Natural killer cell (primary cell): ENCODE measurements at regions not wholly inside any gene's neighbourhood (a gene's known extent, or its start where the extent isn't known, plus 50 kb on each side); places are given as distances from the start of the nearest gene placed in this dataset.

Experiments used
- ATAC-seq, 3 donors: fragments of 150-1000 bp in 2 of 3; fragments of 200-7000 bp in 1 of 3; cut with Tn5 transposase; 1 replicate in 1 of 3; 2 replicates in 2 of 3; pipeline ENCODE4 v1.10.0; 2021; ENCODE audit warnings: mild to moderate bottlenecking in 2 of 3, moderate library complexity in 2 of 3
- DNase-seq, 2 donors: peaks; one replicate each; pipeline versions ENCODE4 v3.0.0 to v3.0.0-alpha.2; 2013 to 2021; ENCODE audit warnings: mixed read lengths in 1 of 2
- H3K27ac ChIP-seq: one replicate; pipeline ENCODE4 v1.5.1; 2013; ENCODE audit warnings: mild to moderate bottlenecking, low read length
- H3K27me3 ChIP-seq: one replicate; pipeline ENCODE4 v1.6.1; 2013; ENCODE audit warnings: low read length; ENCODE audit not compliant: control insufficient read depth, insufficient read depth
- H3K36me3 ChIP-seq: one replicate; pipeline ENCODE4 v1.6.1; 2013; ENCODE audit warnings: low read length; ENCODE audit not compliant: control insufficient read depth, insufficient read depth
- H3K4me1 ChIP-seq: one replicate; pipeline ENCODE4 v1.6.1; 2013; ENCODE audit warnings: low read length; ENCODE audit not compliant: control insufficient read depth, insufficient read depth
- H3K4me3 ChIP-seq: one replicate; pipeline ENCODE4 v1.5.1; 2013; ENCODE audit warnings: low read length
- H3K9me3 ChIP-seq: one replicate; pipeline ENCODE4 v1.6.1; 2013; ENCODE audit warnings: low read length; ENCODE audit not compliant: control insufficient read depth, insufficient read depth
- H3K27ac Mint-ChIP-seq, 2 donors: one replicate each; pipeline ENCODE4 v1.8.0; 2022; ENCODE audit warnings: mild to moderate bottlenecking in 2 of 2, mixed read lengths in 2 of 2, moderate library complexity in 1 of 2
- H3K27me3 Mint-ChIP-seq, 2 donors: one replicate each; pipeline ENCODE4 v1.8.0; 2022; ENCODE audit warnings: low read depth in 2 of 2, mixed read lengths in 2 of 2
- H3K36me3 Mint-ChIP-seq: one replicate; pipeline ENCODE4 v1.8.0; 2022; ENCODE audit warnings: mixed read lengths
- H3K4me1 Mint-ChIP-seq, 2 donors: one replicate each; pipeline ENCODE4 v1.8.0; 2022; ENCODE audit warnings: mixed read lengths in 2 of 2
- H3K4me3 Mint-ChIP-seq: one replicate; pipeline ENCODE4 v1.8.0; 2022; ENCODE audit warnings: mild to moderate bottlenecking, moderate library complexity, mixed read lengths
- H3K9me3 Mint-ChIP-seq, 2 donors: one replicate each; pipeline ENCODE4 v1.8.0; 2022; ENCODE audit warnings: mixed read lengths in 2 of 2
- CTCF ChIP-seq: fragments of 200-600 bp; IDR thresholded peaks from one replicate; pipeline ENCODE4 v1.8.0; 2022; ENCODE audit warnings: antibody characterized with exemption
- WGBS: methylation state at CpG from one replicate; pipeline ENCODE4 v1.1.7; 2013; ENCODE audit warnings: missing lambda C conversion rate; ENCODE audit not compliant: insufficient coverage; 5-methylcytosine and 5-hydroxymethylcytosine counted together
- intact Hi-C: fragments of 100-400 bp; cut with micrococcal nuclease; formaldehyde crosslinking; loops from one replicate; pipeline ENCODE4 v1.14.2; 2022

DNA sequence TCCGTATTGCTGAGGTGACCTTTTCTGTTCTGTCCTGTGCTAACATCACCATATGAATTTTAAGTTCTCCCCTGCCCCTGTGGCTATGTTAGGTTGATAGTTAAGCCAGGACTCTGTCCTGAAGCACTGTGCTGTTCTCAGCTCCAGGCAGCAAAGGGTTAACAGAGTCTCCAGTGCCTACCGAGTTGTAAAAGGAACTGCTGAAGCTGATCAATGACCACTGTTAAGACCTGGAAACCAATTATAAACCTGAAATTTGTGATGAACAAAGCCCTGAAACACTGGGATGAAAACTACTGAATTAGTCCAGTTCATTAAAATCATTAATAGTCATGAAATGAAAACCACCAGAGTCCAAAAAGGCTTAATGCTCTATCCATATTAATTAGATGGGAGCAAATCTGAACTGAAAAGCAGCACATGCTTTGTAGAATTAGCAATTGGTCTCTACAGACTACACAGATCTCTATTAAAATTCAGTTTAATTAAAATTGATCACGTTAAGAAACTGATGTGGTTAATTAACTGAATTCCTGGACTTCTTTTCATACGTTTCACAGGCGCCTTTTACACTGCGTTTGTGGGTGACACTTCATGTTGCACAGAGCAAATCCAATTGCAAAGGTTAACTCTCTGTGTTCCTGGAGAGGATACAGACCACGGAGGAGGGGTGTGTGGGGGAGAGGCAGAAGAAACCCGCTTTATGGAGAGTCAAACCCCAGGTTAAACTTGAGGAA, 188.5 kb upstream of the MPPED2 start:
- H3K9me3 Mint-ChIP-seq = peaks cover 4 to 11% of the 10 kb centered on the region in 2 donors
- intact Hi-C loops = no loop called here
- 41% methylated on average over 7 of the region's 8 CpGs for WGBS

GRCh38 chr11:30772908-30773307, 186.8 kb upstream of the MPPED2 start:
- 53% methylated on average over 2 of the region's 4 CpGs for WGBS
- intact Hi-C loops = no loop called here
- Mint-ChIP-seq H3K9me3 (peaks cover 4 to 11% of the 10 kb centered on the region in 2 donors), H3K4me3 (no peak overlapping the region), H3K36me3 (no peaks in the 10 kb centered on the region), H3K4me1 (no peaks in the 10 kb centered on the region), H3K27ac (no peak overlapping the region), H3K27me3 (peaks cover 0 to 9% of the 10 kb centered on the region in 2 donors)
- H3K27me3 ChIP-seq = no peaks in the 10 kb centered on the region
- no peak for TF ChIP-seq CTCF
- DNase-seq (no peak), ATAC-seq (no peak)
- no peaks in the 10 kb centered on the region for H3K9me3 ChIP-seq
- no peak overlapping the region for H3K4me3 ChIP-seq
- H3K4me1 ChIP-seq = no peaks in the 10 kb centered on the region
- no peaks in the 10 kb centered on the region for H3K36me3 ChIP-seq
- H3K27ac ChIP-seq = no peak overlapping the region

More for the DNA sequence above, 188.5 kb upstream of the MPPED2 start:
- Mint-ChIP-seq H3K27ac (no peak overlapping the region), H3K4me3 (no peak overlapping the region), H3K4me1 (no peaks in the 10 kb centered on the region), H3K36me3 (no peaks in the 10 kb centered on the region), H3K27me3 (peaks cover 0 to 12% of the 10 kb centered on the region in 2 donors)
- Histone ChIP-seq H3K36me3 (no peaks in the 10 kb centered on the region), H3K9me3 (no peaks in the 10 kb centered on the region), H3K4me3 (no peak overlapping the region), H3K27ac (no peak overlapping the region), H3K4me1 (no peaks in the 10 kb centered on the region), H3K27me3 (no peaks in the 10 kb centered on the region)
- ATAC-seq (no peak), DNase-seq (no peak)
- no peak for TF ChIP-seq CTCF

- H3K27ac Mint-ChIP-seq = no peak overlapping the region
- no peaks in the 10 kb centered on the region for H3K27me3 ChIP-seq
- no peak overlapping the region for H3K4me3 Mint-ChIP-seq
- no peak for TF ChIP-seq CTCF
- H3K9me3 ChIP-seq = no peaks in the 10 kb centered on the region
- no peaks in the 10 kb centered on the region for H3K36me3 Mint-ChIP-seq
- no peak overlapping the region for H3K4me3 ChIP-seq
- 81% methylated on average over 3 of the region's 5 CpGs for WGBS
- no peak overlapping the region for H3K27ac ChIP-seq
- H3K4me1 ChIP-seq = no peaks in the 10 kb centered on the region
- ATAC-seq (no peak), DNase-seq (no peak)
- no peaks in the 10 kb centered on the region for H3K4me1 Mint-ChIP-seq
- intact Hi-C loops = no loop called here
- H3K9me3 Mint-ChIP-seq = peaks cover 2% of the 10 kb centered on the region in 2 donors
- H3K27me3 Mint-ChIP-seq = no peaks in the 10 kb centered on the region
- no peaks in the 10 kb centered on the region for H3K36me3 ChIP-seq
Observed at GRCh38 chr11:30763951-30764350, 177.8 kb upstream of the MPPED2 start.

- no peaks in the 10 kb centered on the region for H3K9me3 ChIP-seq
- H3K27me3 Mint-ChIP-seq = no peaks in the 10 kb centered on the region
- H3K27ac ChIP-seq = no peak overlapping the region
- no peaks in the 10 kb centered on the region for H3K36me3 ChIP-seq
- peaks cover 2% of the 10 kb centered on the region in 2 donors for H3K9me3 Mint-ChIP-seq
- no peaks in the 10 kb centered on the region for H3K4me1 ChIP-seq
- no peak overlapping the region for H3K27ac Mint-ChIP-seq
- DNase-seq (no peak), ATAC-seq (no peak)
- no peak overlapping the region for H3K4me3 Mint-ChIP-seq
- intact Hi-C loops = no loop called here
- 100% methylated on average over 1 of the region's 2 CpGs for WGBS
- H3K4me3 ChIP-seq = no peak overlapping the region
- H3K4me1 Mint-ChIP-seq = no peaks in the 10 kb centered on the region
- H3K36me3 Mint-ChIP-seq = no peaks in the 10 kb centered on the region
- TF ChIP-seq CTCF = no peak
- H3K27me3 ChIP-seq = no peaks in the 10 kb centered on the region
Observed at GRCh38 chr11:30762188-30762587, 176.0 kb upstream of the MPPED2 start.
